IMR-90 (cell line): ENCODE measurements at regions not wholly inside any gene's neighbourhood (a gene's known extent, or its start where the extent isn't known, plus 50 kb on each side); places are given as distances from the start of the nearest gene placed in this dataset.

Experiments
- ATAC-seq: fragments of 200-7000 bp; cut with Tn5 transposase; 2 replicates; pipeline ENCODE4 v1.9.1; 2020; ENCODE audit warnings: low read depth, mild to moderate bottlenecking, moderate library complexity
- BruUV-seq: library from RNA; stranded (reverse); fragments of 400-500 nt; replicated peaks from 2 replicates; lab custom pipeline; 2021; lab: Mats Ljungman, UMichigan
- CTCF ChIA-PET: fragments of 300-600 bp; formaldehyde crosslinking; extraction: SDS; loops from one replicate; lab custom pipeline; 2021; ENCODE audit warnings: antibody characterized with exemption; lab: Yijun Ruan, JAX
- POLR2A ChIA-PET: fragments of 300-600 bp; sonication (Branson Sonifier 250); formaldehyde crosslinking; loops from one replicate; lab custom pipeline; 2022; ENCODE audit warnings: antibody characterized with exemption; ENCODE audit not compliant: unreplicated experiment; lab: Charles Lee
- DNase-seq: peaks from one replicate; pipeline ENCODE4 v3.0.0; 2013
- H2AFZ ChIP-seq: replicated peaks from 2 replicates; pipeline ENCODE3; 2013; ENCODE audit warnings: low read length, mild to moderate bottlenecking; ENCODE audit not compliant: poor library complexity
- H2AK5ac ChIP-seq: 2 replicates; pipeline ENCODE4 v1.6.1; 2013; ENCODE audit warnings: low read depth, low read length, inconsistent platforms
- H2AK9ac ChIP-seq: replicated peaks from 2 replicates; pipeline ENCODE3; 2013; ENCODE audit warnings: mild to moderate bottlenecking, low read depth, low read length, moderate library complexity; ENCODE audit not compliant: poor library complexity
- H2BK120ac ChIP-seq: 2 replicates; pipeline ENCODE4 v1.6.1; 2013; ENCODE audit warnings: low read depth, low read length, inconsistent platforms
- H2BK15ac ChIP-seq: 3 replicates; pipeline ENCODE4 v1.6.1; 2013; ENCODE audit warnings: low read depth, low read length, inconsistent platforms
- H2BK20ac ChIP-seq: 2 replicates; pipeline ENCODE4 v1.6.1; 2013; ENCODE audit warnings: low read depth, mild to moderate bottlenecking, inconsistent platforms, low read length, moderate library complexity
- H2BK5ac ChIP-seq: 2 replicates; pipeline ENCODE4 v1.6.1; 2013; ENCODE audit warnings: mild to moderate bottlenecking, low read depth, low read length, inconsistent platforms; ENCODE audit not compliant: poor library complexity, severe bottlenecking
- H3K14ac ChIP-seq: replicated peaks from 2 replicates; pipeline ENCODE4 v1.6.1; 2013; ENCODE audit warnings: low read depth, low read length, inconsistent platforms
- H3K18ac ChIP-seq: 2 replicates; pipeline ENCODE4 v1.6.1; 2013; ENCODE audit warnings: low read depth, low read length, control low read depth
- H3K23ac ChIP-seq: 2 replicates; pipeline ENCODE4 v1.6.1; 2013; ENCODE audit warnings: low read depth, low read length, inconsistent platforms
- H3K27ac ChIP-seq: 2 replicates; pipeline ENCODE4 v1.5.1; 2013; ENCODE audit warnings: mild to moderate bottlenecking, control low read depth, low read length; ENCODE audit not compliant: insufficient read depth
- H3K27me3 ChIP-seq: 2 replicates; pipeline ENCODE4 v1.6.1; 2013; ENCODE audit warnings: low read length; ENCODE audit not compliant: control insufficient read depth, insufficient read depth
- H3K36me3 ChIP-seq: 2 replicates; pipeline ENCODE4 v1.6.1; 2013; ENCODE audit warnings: low read length, mixed read lengths; ENCODE audit not compliant: control insufficient read depth, insufficient read depth
- H3K4ac ChIP-seq: 2 replicates; pipeline ENCODE4 v1.6.1; 2013; ENCODE audit warnings: low read depth, low read length, inconsistent platforms
- H3K4me1 ChIP-seq: 2 replicates; pipeline ENCODE4 v1.6.1; 2013; ENCODE audit warnings: low read length, mixed read lengths; ENCODE audit not compliant: control insufficient read depth, insufficient read depth
- H3K4me2 ChIP-seq: 2 replicates; pipeline ENCODE4 v1.6.1; 2013; ENCODE audit warnings: low read depth, mild to moderate bottlenecking, control low read depth, low read length, moderate library complexity
- H3K4me3 ChIP-seq: 2 replicates; pipeline ENCODE4 v1.5.1; 2013; ENCODE audit warnings: low read depth, mild to moderate bottlenecking, control low read depth, low read length, moderate library complexity; ENCODE audit not compliant: insufficient read depth
- H3K56ac ChIP-seq: 2 replicates; pipeline ENCODE4 v1.6.1; 2013; ENCODE audit warnings: low read length, inconsistent platforms; ENCODE audit not compliant: insufficient read depth; ENCODE audit errors: extremely low read depth
- H3K79me1 ChIP-seq, 2 experiments: 2 replicates each; pipeline ENCODE4 v1.6.1; 2013; ENCODE audit warnings: low read length in 2 of 2, inconsistent platforms in 1 of 2, low read depth in 1 of 2
- H3K9ac ChIP-seq: 2 replicates; pipeline ENCODE4 v1.6.1; 2013; ENCODE audit warnings: low read depth, low read length, control low read depth
- H3K9me1 ChIP-seq: 2 replicates; pipeline ENCODE4 v1.6.1; 2013; ENCODE audit warnings: low read length, inconsistent platforms; ENCODE audit not compliant: insufficient read depth
- H3K9me3 ChIP-seq: 2 replicates; pipeline ENCODE4 v1.6.1; 2013; ENCODE audit warnings: low read length; ENCODE audit not compliant: control insufficient read depth, insufficient read depth
- H4K20me1 ChIP-seq: 2 replicates; pipeline ENCODE4 v1.6.1; 2013; ENCODE audit warnings: low read length, inconsistent platforms; ENCODE audit not compliant: insufficient read depth
- H4K5ac ChIP-seq: 2 replicates; pipeline ENCODE4 v1.6.1; 2013; ENCODE audit warnings: mild to moderate bottlenecking, low read depth, low read length, control low read depth
- H4K8ac ChIP-seq, 2 experiments: 2 replicates each; pipeline ENCODE4 v1.6.1; 2013; ENCODE audit warnings: low read depth in 2 of 2, low read length in 2 of 2, control low read depth in 1 of 2, inconsistent platforms in 1 of 2
- H4K91ac ChIP-seq: 2 replicates; pipeline ENCODE4 v1.6.1; 2013; ENCODE audit warnings: low read depth, low read length, inconsistent platforms; ENCODE audit not compliant: insufficient read depth
- CEBPB ChIP-seq: IDR thresholded peaks from 2 replicates; pipeline ENCODE4 v1.6.1; 2012; ENCODE audit warnings: low read depth, low read length, improper control_type of control experiment
- FOS ChIP-seq: fragments of 150-350 bp; IDR thresholded peaks from 2 replicates; pipeline ENCODE4 v1.6.1; 2016; ENCODE audit warnings: low read depth, low read length
- MAFK ChIP-seq: IDR thresholded peaks from 2 replicates; pipeline ENCODE4 v1.6.1; 2012; ENCODE audit warnings: low read depth, low read length, improper control_type of control experiment
- MAZ ChIP-seq: IDR thresholded peaks from 2 replicates; pipeline ENCODE4 v1.6.1; 2012; ENCODE audit warnings: low read depth, mild to moderate bottlenecking, low read length, improper control_type of control experiment, moderate library complexity, borderline replicate concordance
- MXI1 ChIP-seq: IDR thresholded peaks from 2 replicates; pipeline ENCODE4 v1.6.1; 2012; ENCODE audit warnings: low read depth, mild to moderate bottlenecking, low read length, moderate library complexity, borderline replicate concordance
- POLR2A ChIP-seq: IDR thresholded peaks from 2 replicates; pipeline ENCODE4 v1.6.1; 2012; ENCODE audit warnings: mild to moderate bottlenecking, low read depth, low read length
- RCOR1 ChIP-seq: IDR thresholded peaks from 2 replicates; pipeline ENCODE4 v1.6.1; 2012; ENCODE audit warnings: mild to moderate bottlenecking, low read length, improper control_type of control experiment; ENCODE audit not compliant: insufficient replicate concordance
- SMC3 ChIP-seq: fragments of 150-350 bp; IDR thresholded peaks from 2 replicates; pipeline ENCODE4 v1.6.1; 2016; ENCODE audit warnings: low read depth, mild to moderate bottlenecking, antibody characterized with exemption, low read length, moderate library complexity
- WGBS, 2 experiments: methylation state at CpG; one replicate each; pipeline versions ENCODE4 v1.1.5 to v1.1.7; 2013; ENCODE audit warnings: missing lambda C conversion rate in 2 of 2; ENCODE audit not compliant: insufficient read length in 1 of 2; ENCODE audit errors: extremely low coverage in 2 of 2; 5-methylcytosine and 5-hydroxymethylcytosine counted together
- dilution Hi-C: fragments of 300-500 bp; cut with HindIII; formaldehyde crosslinking; loops from one replicate; pipeline ENCODE4 v1.14.3; 2018; ENCODE audit warnings: low sequenced_read_pairs; ENCODE audit not compliant: unreplicated experiment
- in situ Hi-C: fragments of 300-500 bp; cut with MboI; formaldehyde crosslinking; loops from 3 replicates; pipeline ENCODE4 v1.14.3; 2019; ENCODE audit warnings: low sequenced_read_pairs, inconsistent platforms, mixed read lengths
- intact Hi-C: fragments of 100-400 bp; cut with micrococcal nuclease; formaldehyde crosslinking; loops from 2 replicates; pipeline ENCODE4 v1.10.0; 2022

DNA sequence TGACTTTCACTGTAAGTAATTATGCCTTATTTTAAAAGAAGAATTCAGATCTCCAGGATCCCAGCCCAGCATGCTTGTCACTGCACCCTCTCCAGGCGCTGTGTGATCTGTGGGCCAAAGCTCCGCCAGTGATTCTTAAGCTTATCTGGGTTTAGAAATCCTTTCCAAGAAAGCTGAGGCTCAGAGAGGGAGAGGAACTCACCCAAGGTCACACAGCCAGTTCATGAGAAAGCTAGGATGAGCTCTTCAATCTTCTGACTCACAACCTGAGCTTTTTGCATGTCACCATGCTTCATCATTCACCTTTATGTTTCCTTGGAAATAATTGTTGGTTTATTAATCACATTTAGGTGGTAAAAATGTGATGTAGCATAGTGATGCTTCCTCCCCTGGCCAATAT, 136.6 kb upstream of the HAND1 start:
- in situ Hi-C loops = loop anchor here (10.0 kb wide), 1 partner anchor 540 kb away; no protein-coding TSS in a partner anchor
- CTCF ChIA-PET = interaction anchor here (0.6 kb wide), 1 partner anchor 390 kb away, joined by 5 read pairs; no protein-coding TSS in a partner anchor
- POLR2A ChIA-PET = no interaction called here

More for the DNA sequence above, 136.6 kb upstream of the HAND1 start:
- Histone ChIP-seq H2AK9ac (no peak overlapping the region), H3K79me1 (no peaks in the 10 kb centered on the region), H3K23ac (no peak overlapping the region), H4K8ac (no peak overlapping the region), H2AFZ (no peak overlapping the region), H3K18ac (no peak overlapping the region), H2BK15ac (no peak overlapping the region), H4K5ac (no peak overlapping the region), H4K91ac (no peak overlapping the region), H3K9me3 (no peaks in the 10 kb centered on the region), H4K20me1 (no peaks in the 10 kb centered on the region), H2BK20ac (no peak overlapping the region), H2BK120ac (no peak overlapping the region), H2AK5ac (no peak overlapping the region), H3K4me3 (no peak overlapping the region), H3K14ac (no peak overlapping the region), H3K9me1 (no peaks in the 10 kb centered on the region), H3K36me3 (no peaks in the 10 kb centered on the region), H3K4me2 (no peak overlapping the region), H3K4ac (no peak overlapping the region), H2BK5ac (no peak overlapping the region), H3K27ac (no peak overlapping the region), H3K27me3 (peaks cover 42% of the 10 kb centered on the region), H3K9ac (no peak overlapping the region), H3K56ac (no peak overlapping the region), H3K4me1 (peaks cover 3% of the 10 kb centered on the region; the same call in 1 of the 2 replicates)
- TF ChIP-seq RCOR1 (no peak), SMC3 (no peak), FOS (no peak), MAZ (no peak), CEBPB (no peak), POLR2A (no peak), MAFK (no peak), MXI1 (no peak)
- intact Hi-C loops = no loop called here
- dilution Hi-C loops = no loop called here
- no peak for DNase-seq
- BruUV-seq = no TSS peak
- ATAC-seq = no peak
- WGBS, 2 experiments = no CpG with 5 or more reads among the region's 2 CpGs
